Loucy (cell line): ENCODE measurements at regions not wholly inside any gene's neighbourhood (a gene's known extent, or its start where the extent isn't known, plus 50 kb on each side); places are given as distances from the start of the nearest gene placed in this dataset.

Source experiments
- EZH2phosphoT487 ChIP-seq: fragments of 200-600 bp; IDR thresholded peaks from 2 replicates; pipeline ENCODE4 v1.6.1; 2018; ENCODE audit warnings: antibody characterized with exemption, mild to moderate bottlenecking, moderate library complexity, borderline replicate concordance
- TF ChIP-seq, protein P1 (sequence below): fragments of 200-600 bp; sonication (generic); conservative IDR thresholded peaks from 2 replicates; pipeline ENCODE4 v1.5.1; 2014; ENCODE audit warnings: mild to moderate bottlenecking, antibody characterized with exemption, low read length

DNA sequence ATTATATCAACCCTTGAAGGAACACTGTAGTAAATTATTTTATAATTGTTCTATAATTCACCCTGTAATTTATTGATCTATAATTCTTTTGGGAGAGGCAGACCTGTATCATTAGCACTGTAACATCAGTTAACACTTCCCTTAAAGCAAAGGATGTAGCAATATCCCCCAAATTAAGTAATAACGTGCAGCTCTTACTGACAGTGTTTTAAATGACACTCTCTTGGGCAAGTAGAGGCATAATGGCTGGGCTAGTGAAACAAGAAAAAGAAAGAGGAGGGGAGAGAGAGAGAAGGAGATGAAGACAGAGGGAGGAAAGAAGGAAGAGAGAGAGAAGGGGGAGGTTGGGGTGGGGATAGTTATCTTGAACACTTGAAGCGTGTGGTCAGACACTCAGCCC, 161.0 kb upstream of the RNF32 start:
- TF ChIP-seq, protein P1, sequence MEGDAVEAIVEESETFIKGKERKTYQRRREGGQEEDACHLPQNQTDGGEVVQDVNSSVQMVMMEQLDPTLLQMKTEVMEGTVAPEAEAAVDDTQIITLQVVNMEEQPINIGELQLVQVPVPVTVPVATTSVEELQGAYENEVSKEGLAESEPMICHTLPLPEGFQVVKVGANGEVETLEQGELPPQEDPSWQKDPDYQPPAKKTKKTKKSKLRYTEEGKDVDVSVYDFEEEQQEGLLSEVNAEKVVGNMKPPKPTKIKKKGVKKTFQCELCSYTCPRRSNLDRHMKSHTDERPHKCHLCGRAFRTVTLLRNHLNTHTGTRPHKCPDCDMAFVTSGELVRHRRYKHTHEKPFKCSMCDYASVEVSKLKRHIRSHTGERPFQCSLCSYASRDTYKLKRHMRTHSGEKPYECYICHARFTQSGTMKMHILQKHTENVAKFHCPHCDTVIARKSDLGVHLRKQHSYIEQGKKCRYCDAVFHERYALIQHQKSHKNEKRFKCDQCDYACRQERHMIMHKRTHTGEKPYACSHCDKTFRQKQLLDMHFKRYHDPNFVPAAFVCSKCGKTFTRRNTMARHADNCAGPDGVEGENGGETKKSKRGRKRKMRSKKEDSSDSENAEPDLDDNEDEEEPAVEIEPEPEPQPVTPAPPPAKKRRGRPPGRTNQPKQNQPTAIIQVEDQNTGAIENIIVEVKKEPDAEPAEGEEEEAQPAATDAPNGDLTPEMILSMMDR, result no peak
- TF ChIP-seq EZH2phosphoT487, result no peak
